GM18951 (cell line): ENCODE measurements at regions not wholly inside any gene's neighbourhood (a gene's known extent, or its start where the extent isn't known, plus 50 kb on each side); places are given as distances from the start of the nearest gene placed in this dataset.

Experiments used
- POLR2A ChIP-seq: IDR thresholded peaks from 4 replicates; pipeline ENCODE4 v1.6.1; 2011; ENCODE audit warnings: mild to moderate bottlenecking; ENCODE audit not compliant: insufficient read length, insufficient read depth; ENCODE audit errors: extremely low read depth
- in situ Hi-C: fragments of 300-500 bp; cut with MboI; formaldehyde crosslinking; loops from one replicate; pipeline ENCODE4 v1.12.0; 2022; ENCODE audit warnings: low sequenced_read_pairs, mixed read lengths, inconsistent platforms; ENCODE audit not compliant: unreplicated experiment

- TF ChIP-seq POLR2A: no peak
- in situ Hi-C loops: no loop called here
Observed at GRCh38 chrX:25076941-25077500, 61.3 kb upstream of the ARX start.

DNA sequence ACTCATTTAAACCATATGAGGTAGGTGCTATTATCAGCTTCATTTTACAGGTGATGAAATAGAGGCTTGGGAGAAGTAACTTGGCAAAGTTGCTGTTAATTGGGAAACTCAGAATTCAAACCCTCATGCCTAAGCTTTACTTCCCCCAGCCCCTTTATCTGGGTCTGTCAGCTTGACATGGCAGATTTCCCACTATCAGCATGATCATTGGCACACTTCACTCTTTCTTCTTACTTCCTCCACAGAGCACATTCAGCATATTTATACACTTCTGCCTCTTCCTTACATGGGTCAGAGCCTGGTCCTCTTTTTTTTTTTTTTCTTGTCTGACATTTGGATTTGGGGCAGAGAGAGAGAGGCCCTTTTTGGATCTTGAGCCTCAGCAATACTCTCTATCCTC is 56.5 kb upstream of the ARX start:
- TF ChIP-seq POLR2A: no peak
- in situ Hi-C loops: no loop called here

- TF ChIP-seq POLR2A: no peak
Observed at GRCh38 chrX:25070038-25070437, 54.3 kb upstream of the ARX start.

GRCh38 chrX:25069209-25069608 is 53.4 kb upstream of the ARX start:
- in situ Hi-C loops: no loop called here
- TF ChIP-seq POLR2A: no peak

More at GRCh38 chrX:25070038-25070437, 54.3 kb upstream of the ARX start:
- in situ Hi-C loops: no loop called here

GRCh38 chrX:25068340-25068739 is 52.6 kb upstream of the ARX start:
- TF ChIP-seq POLR2A: no peak
- in situ Hi-C loops: no loop called here

DNA sequence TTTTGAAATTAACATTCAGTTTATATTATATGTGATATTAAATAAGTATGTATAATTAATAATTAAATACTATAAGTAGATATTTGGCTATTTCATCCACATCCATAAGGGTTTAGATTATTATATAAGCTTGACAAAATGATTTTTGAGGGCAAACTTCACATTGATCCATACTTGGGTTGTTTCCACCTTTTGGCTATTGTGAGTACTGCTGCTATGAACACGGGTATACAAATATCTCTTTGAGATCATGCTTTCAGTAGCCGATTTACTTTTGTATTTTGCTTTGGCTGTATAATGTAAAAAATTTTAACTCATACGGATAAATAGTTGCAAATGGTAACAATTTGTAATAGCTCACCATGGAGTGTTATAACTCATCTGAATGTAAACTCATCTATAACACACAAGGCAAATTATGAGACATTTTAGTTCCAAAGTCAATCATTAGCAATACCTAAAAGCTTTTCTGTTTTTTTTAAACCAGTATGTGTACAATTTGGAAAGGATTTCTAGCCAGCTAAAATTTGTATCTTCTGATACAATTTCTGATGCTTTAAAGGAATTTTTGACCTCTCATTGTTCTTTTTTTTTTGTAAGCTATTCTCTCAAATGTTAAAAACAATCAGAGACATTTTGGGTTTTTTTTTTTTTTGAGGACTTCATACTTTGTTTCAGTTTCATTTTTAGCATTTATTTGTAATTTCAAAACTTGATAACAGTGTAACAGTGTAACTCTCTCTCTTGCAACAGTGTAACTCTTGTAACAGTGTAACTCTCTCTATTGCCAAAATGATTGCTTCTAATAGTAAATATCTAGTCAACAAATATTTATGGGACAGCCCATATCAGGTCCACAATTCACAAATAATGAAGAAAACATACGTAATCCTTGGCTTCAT is 51.8 kb upstream of the ARX start:
- in situ Hi-C loops: no loop called here
- no peak for TF ChIP-seq POLR2A

GRCh38 chrX:25066131-25066530 is 50.4 kb upstream of the ARX start:
- in situ Hi-C loops: no loop called here
- TF ChIP-seq POLR2A: no peak
